ENCODE measurements at regions not wholly inside any gene's neighbourhood (a gene's known extent, or its start where the extent isn't known, plus 50 kb on each side); places are given as distances from the start of the nearest gene placed in this dataset.

GRCh38 chr9:2493529-2493928 is 128.1 kb upstream of the VLDLR start:
- ATAC-seq, result no peak
- Histone ChIP-seq H3K4me1 (ENCODE audit: insufficient read depth, low read length) (no peaks in the 10 kb centered on the region), H3K4me3 (replicated peaks in 1 of 3; ENCODE audit: insufficient read depth in 1 of 3, low read depth in 2 of 3, low read length in 3 of 3) (no peak overlapping the region), H3K27ac (ENCODE audit: extremely low read length, insufficient read depth, low read length) (no peak overlapping the region), H3K4me2 (ENCODE audit: low read depth, low read length) (no peak overlapping the region), H3K9me3 (ENCODE audit: low read length) (no peaks in the 10 kb centered on the region), H2AFZ (ENCODE audit: low read length) (no peak overlapping the region), H3K36me3 (replicated peaks in 1 of 2; ENCODE audit: control insufficient read depth in 1 of 2, insufficient read depth in 2 of 2, low read length in 2 of 2) (no peaks in the 10 kb centered on the region), H3K79me2 (ENCODE audit: insufficient read depth, low read length) (no peaks in the 10 kb centered on the region), H3K9ac (ENCODE audit: insufficient read depth, low read depth, low read length) (no peak overlapping the region), H4K20me1 (ENCODE audit: insufficient read depth, low read length) (no peaks in the 10 kb centered on the region), H3K27me3 (ENCODE audit: control insufficient read depth in 1 of 2, insufficient read depth in 2 of 2, low read length in 2 of 2) (0 out of 5 replicates have a peak, but pooled peaks cover 0 to under 1% of the 10 kb centered on the region in 2 experiments)
- no peak for FAIRE-seq
- TF ChIP-seq PATZ1 (CRISPR knock-in tag; IDR thresholded peaks at IDR 0.05) (no peak), PBX3 (CRISPR knock-in tag; IDR thresholded peaks at IDR 0.05; ENCODE audit: borderline replicate concordance) (no peak), GTF2F1 (IDR thresholded peaks at IDR 0.05; ENCODE audit: low read length) (no peak), TP53 (CRISPR knock-in tag; conservative IDR thresholded peaks at IDR 0.05) (no peak), CBX2 (IDR thresholded peaks at IDR 0.05; ENCODE audit: low read depth, low read length) (no peak), CBX2 (CRISPR knock-in tag; IDR thresholded peaks at IDR 0.05; ENCODE audit: low read depth) (no peak), ZSCAN20 (CRISPR knock-in tag; IDR thresholded peaks at IDR 0.05; ENCODE audit: borderline replicate concordance) (no peak), ZFP36 (IDR thresholded peaks at IDR 0.05; ENCODE audit: borderline replicate concordance, low read depth, low read length, partially characterized antibody) (no peak), BRF2 (CRISPR knock-in tag; IDR thresholded peaks at IDR 0.05) (no peak), ZNF737 (CRISPR knock-in tag; IDR thresholded peaks at IDR 0.05; ENCODE audit: borderline replicate concordance) (no peak), ZNF513 (CRISPR knock-in tag; conservative IDR thresholded peaks at IDR 0.05) (no peak), HOXA9 (CRISPR knock-in tag; IDR thresholded peaks at IDR 0.05; ENCODE audit: borderline replicate concordance) (no peak), ZNF569 (CRISPR knock-in tag; IDR thresholded peaks at IDR 0.05; ENCODE audit: borderline replicate concordance) (no peak), GFI1 (CRISPR knock-in tag; IDR thresholded peaks at IDR 0.05; ENCODE audit: borderline replicate concordance) (no peak)
- TF ChIP-seq, protein P1, sequence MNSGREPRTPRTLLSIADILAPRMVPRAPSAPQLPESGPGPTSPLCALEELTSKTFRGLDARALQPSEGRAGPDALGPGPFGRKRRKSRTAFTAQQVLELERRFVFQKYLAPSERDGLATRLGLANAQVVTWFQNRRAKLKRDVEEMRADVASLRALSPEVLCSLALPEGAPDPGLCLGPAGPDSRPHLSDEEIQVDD (CRISPR knock-in tag; IDR thresholded peaks at IDR 0.05; ENCODE audit: borderline replicate concordance), result no peak
- BruUV-seq (replicated peaks), result no TSS peak
- ChIA-PET POLR2A (no interaction called here), CTCF (ENCODE audit: low intra/inter-chr PET ratio, low total read pairs) (no interaction called here)
- in situ Hi-C loops (cut with HindIII; ENCODE audit: extremely low pct_ligation_motif_present, low pct_unique_long_range_greater_than_20kb) (no loop called here), intact Hi-C loops (cut with micrococcal nuclease; ENCODE audit: unreplicated experiment) (no loop called here)
- no peak for DNase-seq (ENCODE audit: low spot score)
- 58% methylated on average over 3 of the region's 3 CpGs for WGBS (ENCODE audit: low lambda C conversion rate)

Data from HepG2 (cell line).